SKM-1 (cell line): ENCODE measurements at regions not wholly inside any gene's neighbourhood (a gene's known extent, or its start where the extent isn't known, plus 50 kb on each side); places are given as distances from the start of the nearest gene placed in this dataset.
"Not testable (repeated sequence)": the region's sequence is repeated elsewhere in the genome, so short reads cannot be mapped to it uniquely, and the experiment has no call there.

Experiments used
- DNase-seq: peaks from one replicate; lab custom pipeline; 2025; ENCODE audit not compliant: unreplicated experiment; lab: John Stamatoyannopoulos, UW

DNA sequence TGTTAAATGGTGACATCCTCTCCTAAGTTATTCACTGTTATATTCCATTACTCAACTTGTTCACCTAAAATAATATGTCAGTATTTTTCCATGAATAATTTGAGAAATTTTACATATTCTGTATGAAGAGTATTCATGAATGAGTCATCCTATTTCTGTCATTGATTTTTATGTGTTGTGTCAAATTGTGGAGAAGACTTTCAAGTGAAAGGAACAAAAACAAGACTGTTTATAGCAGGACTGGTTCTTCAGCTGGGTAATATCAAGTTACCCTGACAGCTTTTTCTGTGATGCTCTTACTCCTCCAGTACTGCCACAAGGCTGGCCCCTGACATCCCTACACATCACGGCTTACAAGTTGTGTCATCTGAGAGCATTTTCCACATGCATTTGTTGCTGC, 847.7 kb downstream of the NCAM2 start:
- DNase-seq, result no peak

DNA sequence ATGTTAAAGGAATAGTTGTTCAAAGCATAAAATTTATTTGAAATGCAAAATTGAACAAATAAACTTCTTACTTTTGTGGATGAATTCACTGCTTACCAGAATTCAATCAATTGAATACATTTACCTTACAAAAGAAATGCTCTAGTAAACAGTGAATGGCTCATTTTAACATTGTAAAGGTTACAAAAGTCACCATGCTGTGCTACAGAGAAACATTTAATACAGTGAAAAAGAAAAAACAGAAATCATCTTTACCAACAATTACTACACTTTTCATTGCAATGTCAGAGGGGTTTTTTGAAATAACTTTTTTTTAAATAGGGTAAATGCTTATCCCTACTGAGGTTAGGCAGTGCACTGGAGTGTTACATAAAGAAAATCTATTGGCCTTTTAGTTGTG, 853.0 kb downstream of the NCAM2 start:
- DNase-seq, result no peak

DNA sequence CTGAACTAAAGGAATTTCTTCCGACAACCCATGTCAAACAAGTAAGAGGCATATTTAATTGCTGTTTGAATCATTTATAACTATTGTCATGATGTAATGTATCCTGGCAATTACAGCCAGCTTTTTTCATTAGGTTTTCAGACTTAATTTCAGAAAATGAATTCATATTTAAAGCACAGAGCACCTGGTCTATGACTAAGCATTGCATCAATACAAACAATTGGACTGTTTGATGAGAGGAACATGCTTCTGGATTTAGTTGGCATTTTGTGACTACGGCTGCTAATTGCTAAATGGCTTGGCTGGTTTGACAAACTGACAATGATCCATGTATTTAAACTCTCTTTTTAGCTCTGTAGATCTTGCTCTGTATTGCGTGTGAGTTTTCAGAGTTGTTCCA, 853.4 kb downstream of the NCAM2 start:
- no peak for DNase-seq

DNA sequence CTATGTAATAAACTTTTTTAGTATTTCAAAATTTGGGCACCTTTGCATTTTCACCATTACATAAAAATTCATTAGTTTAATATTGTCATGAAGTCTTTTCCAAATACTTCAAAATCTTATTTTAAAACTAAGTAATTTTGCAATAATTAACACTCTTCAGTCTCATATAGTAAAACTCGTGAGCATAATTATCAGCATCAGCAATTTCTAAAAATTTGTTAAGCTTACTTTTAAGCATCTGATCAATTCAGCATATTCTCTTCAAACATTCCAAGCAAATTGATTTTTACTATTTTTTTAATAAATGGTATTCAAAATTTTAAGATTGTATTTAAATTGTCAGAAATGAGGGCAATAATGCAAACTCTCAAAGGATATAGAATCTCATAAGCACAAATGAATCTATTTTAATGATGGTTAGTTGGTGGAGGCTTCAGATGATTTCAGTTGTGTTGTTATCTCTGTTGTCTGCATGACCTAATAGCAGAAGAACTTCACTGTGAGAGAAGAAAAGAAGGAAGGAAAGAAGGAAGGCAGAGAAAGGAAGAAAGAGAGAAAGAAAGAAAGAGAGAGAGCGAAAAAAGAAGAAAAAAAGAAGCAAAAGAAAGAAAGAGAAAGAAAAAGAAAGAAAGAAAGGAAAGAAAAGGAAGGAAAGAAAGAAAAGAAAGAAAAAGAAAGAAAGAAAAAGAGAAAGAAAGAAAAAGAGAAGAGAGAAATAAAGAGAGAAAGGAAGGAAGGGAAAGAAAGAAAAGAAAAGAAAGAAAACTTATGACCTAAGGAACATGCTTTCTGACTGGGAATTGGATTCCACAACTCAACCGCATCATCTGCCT, 860.5 kb downstream of the NCAM2 start:
- DNase-seq, result no peak

DNA sequence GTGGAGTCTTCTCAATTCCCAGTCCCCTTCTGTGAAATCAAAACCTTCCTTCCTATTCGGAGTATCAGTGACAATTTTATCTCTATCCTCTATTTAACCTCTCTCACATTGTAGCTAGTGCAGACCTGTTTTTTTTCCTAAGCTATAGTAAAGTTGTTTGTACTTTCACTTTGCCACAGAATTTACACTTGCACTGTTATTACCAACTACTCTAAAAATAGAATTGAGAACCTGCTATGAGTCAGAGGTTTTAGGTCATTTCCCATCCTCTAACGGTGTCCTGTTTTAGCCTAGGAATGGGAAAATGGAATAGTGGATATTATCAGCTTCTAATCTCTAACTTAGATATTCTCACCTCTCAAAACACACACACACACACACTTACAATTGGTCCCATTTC, 862.7 kb downstream of the NCAM2 start:
- DNase-seq, result no peak

DNA sequence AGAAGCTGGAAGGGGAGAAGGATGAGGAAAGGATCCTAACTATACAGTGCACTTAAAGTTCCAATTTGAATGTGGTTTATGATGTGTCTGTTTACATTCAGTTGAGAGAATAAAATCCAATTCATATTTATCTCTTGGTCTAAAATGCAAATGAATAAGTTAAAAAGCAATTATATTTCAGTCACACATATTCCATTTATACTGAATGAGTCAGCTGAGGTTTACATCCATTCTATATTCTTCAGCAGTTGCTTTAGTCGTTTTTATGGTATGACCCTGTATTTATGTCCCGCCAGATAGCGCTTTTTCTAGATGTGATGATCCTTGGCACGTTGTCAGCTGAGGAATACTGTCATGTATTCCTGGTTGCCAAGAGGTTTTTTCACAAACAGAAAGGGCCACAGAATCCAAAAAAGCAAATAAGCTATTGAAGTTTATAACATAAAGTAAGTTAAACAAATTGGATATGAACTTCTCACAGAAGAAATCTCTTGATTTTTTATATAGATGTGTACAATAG, 866.2 kb downstream of the NCAM2 start:
- DNase-seq, result no peak

DNA sequence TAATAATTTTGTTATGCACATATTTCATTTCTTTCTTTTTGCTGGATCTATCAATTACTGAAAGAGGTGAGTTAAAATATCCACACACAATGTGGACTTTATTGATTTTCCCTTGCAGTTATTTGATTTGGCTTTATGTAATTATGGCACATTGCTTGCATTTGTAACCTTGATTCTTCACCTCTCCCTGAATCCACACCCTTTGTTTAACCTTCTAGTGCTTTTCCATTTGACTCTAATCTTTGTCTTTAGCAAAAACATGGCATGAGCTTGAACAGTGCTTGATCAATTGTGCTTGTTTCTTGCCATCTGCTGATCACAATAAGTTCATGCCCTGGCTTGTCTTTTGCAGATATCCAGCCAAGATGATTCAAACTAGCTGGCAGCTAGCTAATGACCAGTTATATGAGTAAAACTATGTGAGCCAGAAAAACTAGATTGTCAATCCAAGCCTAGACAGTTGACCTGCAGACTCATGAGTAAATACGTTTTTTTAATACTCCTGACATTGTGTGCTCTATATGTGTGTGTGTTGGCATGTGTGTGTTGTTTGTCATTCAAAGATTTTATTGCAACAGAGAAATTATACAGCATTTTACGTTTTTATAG, 899.2 kb downstream of the NCAM2 start:
- no peak for DNase-seq

DNA sequence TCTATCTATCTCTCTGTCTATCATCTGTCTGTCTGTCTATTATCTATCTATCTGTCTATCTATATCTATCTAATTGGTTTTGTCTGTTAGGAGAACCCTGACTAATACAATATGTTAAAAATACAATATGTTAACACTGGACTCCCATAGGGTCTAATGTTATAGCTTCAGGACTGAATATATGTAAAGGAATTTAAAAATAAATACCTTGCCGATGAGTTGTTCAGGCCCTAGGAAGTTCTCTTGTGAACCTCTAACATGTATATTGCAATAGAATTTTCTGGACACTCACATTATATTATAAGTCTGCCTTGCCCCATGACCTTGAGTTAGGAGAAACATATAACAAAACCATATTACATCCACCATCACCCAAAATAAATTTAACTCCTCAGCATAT, 900.6 kb downstream of the NCAM2 start:
- DNase-seq, result no peak

DNA sequence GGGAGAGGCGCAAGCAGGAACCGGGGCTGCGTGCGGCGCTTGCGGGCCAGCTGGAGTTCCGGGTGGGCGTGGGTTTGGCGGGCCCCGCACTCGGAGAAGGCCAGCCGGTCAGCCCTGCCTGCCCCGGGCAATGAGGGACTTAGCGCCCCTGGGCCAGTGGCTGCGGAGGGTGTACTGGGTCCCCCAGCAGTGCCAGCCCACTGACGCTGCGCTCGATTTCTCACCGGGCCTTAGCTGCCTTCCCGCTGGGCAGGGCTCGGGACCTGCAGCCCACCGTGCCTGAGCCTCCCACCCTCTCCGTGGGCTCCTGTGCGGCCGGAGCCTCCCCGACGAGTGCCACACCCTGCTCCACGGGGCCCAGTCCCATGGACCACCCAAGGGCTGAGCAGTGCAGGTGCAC, 904.2 kb downstream of the NCAM2 start:
- DNase-seq, result not testable (repeated sequence)

DNA sequence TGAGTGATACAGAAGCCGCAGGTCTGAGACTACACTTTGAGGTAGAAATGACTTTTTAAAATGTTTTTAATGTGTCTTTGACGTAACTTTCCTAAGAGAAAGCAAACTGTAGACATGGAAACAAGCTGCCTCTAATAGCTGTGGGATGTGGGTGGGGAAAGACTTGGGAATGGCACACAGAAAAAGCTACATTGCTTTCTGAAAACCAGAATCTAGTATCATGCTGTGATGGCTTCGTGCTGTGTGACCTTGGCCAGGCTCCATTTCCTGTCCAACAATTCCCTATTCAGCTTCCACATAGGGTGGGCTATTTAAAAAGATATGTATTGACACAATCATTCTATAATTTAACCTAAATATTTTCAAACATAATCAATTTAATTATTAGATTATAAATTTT, 909.1 kb downstream of the NCAM2 start:
- no peak for DNase-seq

DNA sequence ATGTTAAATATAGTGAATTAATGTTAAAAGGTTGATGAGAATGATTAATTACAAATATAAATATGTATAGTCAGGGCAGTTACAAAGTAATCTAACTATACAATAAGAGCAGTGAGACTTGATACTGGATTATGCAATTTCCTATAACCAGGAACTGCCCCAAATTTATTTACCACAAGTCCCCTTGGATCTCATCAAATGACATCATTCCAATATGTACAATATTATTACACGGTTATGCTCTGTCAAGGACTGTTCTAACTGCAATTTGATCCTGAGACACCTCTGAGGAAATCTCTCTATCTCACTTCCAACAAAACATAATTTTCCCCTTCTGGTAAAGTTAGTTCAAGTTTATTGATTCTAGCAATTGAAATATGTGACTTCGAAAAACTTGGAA, 917.6 kb downstream of the NCAM2 start:
- DNase-seq, result no peak

DNA sequence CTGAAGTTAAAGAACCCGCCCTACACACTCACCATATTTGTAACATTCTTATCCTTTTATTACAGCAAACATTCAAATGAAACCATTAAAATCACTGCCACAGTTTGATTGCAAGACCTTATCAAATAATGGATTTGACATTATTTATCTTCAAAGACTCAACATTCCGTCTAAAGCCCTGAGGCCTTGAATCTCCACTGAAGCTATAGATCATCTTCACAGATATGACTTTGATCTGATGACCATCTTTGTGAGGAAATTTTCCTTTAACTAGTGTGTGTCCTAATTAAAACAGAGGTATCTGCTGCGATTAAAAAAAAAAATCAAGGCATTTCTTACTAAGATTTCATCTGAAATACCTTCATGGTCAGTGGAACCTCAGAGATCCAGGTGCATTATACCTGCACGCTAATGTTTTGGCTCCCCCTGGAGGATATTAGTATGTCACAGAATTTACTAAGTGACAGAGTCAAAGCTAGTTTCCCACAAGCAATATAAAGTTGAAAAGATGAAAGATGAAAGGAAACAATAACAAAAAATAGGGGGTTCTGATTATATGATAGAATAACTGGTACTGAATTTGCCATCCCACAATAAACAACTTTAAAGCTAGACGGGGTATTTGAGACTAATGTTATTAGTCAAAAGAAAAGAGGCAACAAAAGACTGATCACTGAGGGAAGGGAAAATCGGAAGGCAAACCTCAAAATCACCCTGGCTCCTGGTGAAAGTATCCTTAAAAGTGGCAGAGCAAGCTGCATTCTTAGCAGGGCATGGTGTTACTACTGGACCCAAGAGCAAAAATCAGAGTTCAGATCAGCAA, 923.4 kb downstream of the NCAM2 start:
- no peak for DNase-seq

DNA sequence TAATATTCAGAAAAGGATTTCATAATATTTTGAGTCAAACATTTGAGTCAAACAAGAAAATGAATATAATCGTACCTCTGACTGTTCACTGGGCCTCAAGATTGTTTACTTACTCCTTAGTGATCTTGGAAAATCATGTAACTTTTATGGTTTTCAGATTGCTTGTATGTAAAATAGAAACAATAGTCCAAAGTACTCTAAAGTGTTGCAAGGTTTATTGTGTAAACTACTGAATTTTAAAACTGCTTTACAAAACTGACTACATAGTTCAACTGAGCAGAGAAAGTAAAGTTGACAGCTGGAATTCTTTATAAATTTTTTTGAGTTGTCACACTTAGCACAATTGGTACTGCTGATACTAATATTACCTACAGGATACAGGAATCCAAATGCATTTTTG, 931.0 kb downstream of the NCAM2 start:
- no peak for DNase-seq

DNA sequence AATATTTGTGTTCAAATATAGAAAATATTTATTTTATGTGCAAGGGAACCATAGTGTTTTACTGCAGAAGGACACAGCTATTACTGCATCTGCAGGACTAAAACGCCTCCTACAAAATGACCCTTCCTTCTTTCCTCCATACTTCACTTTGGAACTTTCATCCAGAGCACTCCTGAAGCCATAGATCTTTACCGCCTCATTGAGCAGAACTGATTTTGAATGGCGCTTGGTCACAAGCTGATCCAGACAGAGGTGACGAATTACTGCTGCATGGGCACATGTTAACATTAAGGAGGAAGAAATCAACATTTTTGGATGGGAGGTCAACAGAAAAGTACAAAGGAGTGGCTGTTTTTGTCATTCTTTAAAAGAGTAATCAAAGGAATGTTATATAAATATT, 931.6 kb downstream of the NCAM2 start:
- no peak for DNase-seq

DNA sequence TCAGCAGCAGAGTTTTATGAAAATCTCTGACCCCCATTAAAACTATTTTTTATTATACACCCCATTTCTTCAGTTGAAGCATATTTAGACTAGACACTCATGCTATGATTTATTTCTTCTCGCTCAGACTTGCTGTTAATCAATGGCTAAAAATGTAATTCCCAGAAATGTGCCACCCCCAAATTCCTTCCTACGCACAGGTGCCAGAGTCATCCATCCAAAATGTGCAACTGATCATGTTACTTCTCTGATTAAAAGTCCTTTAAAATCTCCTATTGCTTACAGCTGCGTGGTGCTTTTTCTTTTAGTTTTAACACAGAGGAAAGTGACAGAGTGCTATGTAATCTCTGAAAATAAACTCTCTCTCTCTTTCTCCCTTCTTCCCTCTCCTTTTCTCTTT, 954.4 kb downstream of the NCAM2 start:
- DNase-seq, result no peak

DNA sequence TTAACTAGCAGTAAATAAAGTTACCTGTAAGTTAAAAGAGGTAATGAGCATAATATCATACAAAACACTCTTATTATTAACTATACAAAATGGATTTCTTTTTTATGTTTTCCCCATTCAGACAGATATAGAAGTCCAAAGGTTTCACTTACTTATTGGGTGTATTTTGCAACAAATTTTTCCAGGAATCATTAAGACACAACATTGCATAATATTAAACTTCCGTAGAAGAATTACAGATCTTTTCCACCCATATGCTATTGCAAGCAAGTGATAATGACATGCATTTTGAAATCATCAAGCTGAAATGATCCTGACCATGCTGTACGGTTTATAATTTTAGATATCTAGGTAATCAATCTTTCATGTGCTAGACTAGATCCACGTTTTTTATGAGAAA, 957.0 kb downstream of the NCAM2 start:
- DNase-seq, result no peak

DNA sequence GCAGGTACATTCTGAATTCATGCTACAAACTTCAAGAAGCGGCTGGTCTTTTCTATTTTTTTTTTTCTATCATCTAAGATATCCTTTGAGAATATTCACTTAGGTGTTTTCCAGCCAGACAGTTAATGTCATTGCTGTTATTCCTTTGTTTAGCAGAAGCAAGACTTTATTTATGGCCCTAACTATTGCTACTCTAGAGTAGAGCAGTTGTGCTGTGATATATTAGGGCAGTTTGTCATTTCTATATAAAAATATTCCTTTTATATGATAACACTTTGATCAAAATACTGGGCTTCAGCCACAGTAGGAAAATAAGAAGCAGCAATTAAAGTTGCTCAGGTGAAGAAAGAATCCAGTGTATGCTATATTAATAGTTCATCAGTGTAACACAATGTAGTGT, 959.3 kb downstream of the NCAM2 start:
- DNase-seq, result no peak

DNA sequence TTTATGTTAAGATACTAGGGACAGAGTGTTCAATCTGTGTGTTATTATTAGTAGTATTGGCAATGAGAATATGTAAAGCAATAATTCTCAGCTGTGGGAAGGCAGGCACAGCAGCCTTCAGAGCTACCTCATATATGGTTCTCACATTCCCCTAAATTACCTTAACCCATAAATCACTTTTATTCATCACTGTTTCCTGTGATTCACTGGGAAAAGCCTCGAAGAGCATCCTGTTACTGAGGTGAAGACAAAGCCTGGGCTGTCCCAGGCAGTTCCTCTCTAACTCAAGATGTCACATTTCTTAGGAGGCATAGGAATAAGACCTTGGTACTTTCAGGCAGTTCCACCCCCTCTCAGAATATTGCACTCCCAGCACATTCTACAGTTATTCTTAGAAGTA, 965.7 kb downstream of the NCAM2 start:
- DNase-seq, result no peak

DNA sequence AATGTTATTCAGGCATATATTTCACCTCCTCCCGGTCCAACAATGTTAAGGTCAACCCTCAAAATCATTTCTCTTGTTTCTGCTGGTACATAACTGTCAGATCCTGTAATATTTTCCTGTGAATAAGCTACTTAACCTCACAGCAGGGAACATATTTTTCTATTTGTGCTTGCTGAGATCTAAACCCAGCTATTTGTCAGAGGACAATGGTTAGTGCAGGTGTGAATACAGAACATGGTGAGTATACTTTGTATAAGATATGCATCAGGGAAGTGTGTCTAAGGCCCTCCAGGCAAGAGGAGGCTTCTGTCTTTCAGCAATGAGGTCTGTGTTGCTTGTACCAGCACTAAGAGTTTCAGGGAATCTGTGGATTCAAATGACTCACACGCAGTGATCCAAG, 970.6 kb downstream of the NCAM2 start:
- no peak for DNase-seq

DNA sequence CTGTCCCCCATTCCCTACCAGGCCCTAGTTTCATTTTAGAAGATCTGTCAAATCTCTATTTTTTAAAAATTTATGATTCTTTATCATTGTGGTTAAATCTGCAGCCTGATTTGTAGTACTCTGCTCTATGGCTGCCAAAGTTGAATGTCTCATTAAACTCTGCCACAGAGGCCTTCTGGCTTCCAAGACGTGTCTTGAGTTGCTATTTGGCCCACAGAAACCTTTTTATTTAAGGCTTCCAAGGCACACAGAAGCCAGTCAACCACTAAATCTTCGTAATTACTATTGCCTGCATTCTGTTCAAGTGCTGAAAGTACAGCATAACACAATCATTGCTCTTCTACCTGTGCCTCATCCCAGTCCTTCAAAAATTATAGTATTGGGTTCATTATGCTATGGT, 971.0 kb downstream of the NCAM2 start:
- no peak for DNase-seq

DNA sequence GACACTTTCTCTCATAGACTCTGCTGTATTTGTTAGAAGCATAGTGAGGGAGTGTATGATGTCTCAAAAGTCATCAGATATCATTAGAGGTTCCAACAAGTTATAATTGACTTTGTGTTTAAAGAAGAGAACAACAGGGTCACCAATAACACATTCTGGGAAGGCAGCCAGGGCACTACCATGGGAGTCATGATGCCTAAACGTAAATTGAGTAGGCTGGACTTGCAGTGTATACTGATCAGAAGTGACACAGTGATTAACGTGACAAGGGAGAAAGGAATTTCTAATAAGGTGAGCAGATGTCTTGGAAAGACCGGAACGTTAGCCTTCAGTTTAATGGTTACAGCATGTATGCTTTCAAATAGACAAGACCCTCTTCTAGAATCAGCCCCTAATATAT, 973.2 kb downstream of the NCAM2 start:
- no peak for DNase-seq

DNA sequence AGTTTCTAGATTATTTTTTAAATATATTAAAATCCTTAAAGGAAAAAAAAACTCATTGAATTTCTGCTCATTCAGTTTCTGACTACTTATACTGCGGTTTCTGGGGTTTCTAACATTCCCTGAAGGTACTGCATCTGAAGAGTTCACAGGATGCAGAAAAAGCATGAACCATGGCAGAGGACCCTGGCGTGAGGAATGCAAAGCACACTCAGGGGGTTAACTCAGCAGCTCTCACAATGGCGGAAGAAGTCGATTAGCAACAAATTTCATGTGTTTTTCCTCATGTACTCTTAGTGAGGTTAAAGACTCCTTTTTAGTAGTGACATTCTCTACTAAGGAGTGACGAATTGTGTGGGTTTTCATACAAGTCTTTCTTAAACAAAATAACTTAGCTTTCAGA, 975.6 kb downstream of the NCAM2 start:
- DNase-seq, result no peak
